LNCaP clone FGC (cell line): ENCODE measurements at regions not wholly inside any gene's neighbourhood (a gene's known extent, or its start where the extent isn't known, plus 50 kb on each side); places are given as distances from the start of the nearest gene placed in this dataset.

Source experiments
- DNase-seq: peaks from one replicate; pipeline ENCODE4 v3.0.0-alpha.2; 2011; ENCODE audit warnings: low read depth
- H3K4me3 ChIP-seq: 2 replicates; pipeline ENCODE4 v1.5.1; 2011; ENCODE audit warnings: mild to moderate bottlenecking, low read depth, low read length, control low read depth
- TF ChIP-seq, protein P1 (sequence below): IDR thresholded peaks from 2 replicates; pipeline ENCODE4 v1.5.1; 2012; ENCODE audit warnings: mild to moderate bottlenecking; ENCODE audit not compliant: control insufficient read depth, insufficient read depth; ENCODE audit errors: extremely low read depth

DNA sequence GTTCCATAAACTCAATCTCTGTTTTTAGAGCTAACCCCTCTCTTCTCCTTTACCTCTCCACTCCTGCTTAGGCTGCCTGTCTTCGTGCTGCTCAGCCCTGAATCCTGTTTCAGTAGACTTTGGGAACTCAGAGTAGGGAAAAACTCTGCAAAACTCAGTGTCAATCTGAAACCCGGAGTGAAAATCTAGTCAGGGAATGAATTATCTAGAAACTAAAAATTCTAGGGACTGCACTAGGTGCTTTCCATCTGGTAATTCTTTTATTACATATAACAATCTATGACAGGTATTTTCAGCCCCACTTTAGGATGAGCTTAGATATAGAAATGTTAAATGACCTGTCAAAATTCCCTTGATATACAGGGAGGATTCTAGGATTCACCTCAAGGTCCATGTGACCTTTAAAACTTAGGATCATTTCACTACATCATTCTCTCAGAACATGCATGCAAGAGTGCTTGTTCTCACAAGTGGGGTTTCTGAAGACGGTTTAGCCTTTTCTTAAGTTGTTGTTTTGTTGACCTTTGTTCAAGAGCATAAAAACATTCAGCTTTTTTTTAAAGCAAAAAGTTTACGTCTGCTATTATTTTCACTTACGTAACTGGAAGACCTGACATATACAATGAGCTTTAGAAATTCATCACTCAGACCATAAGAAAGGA lies 108.2 kb upstream of the MBNL1 start:
- DNase-seq, result no peak
- TF ChIP-seq, protein P1, sequence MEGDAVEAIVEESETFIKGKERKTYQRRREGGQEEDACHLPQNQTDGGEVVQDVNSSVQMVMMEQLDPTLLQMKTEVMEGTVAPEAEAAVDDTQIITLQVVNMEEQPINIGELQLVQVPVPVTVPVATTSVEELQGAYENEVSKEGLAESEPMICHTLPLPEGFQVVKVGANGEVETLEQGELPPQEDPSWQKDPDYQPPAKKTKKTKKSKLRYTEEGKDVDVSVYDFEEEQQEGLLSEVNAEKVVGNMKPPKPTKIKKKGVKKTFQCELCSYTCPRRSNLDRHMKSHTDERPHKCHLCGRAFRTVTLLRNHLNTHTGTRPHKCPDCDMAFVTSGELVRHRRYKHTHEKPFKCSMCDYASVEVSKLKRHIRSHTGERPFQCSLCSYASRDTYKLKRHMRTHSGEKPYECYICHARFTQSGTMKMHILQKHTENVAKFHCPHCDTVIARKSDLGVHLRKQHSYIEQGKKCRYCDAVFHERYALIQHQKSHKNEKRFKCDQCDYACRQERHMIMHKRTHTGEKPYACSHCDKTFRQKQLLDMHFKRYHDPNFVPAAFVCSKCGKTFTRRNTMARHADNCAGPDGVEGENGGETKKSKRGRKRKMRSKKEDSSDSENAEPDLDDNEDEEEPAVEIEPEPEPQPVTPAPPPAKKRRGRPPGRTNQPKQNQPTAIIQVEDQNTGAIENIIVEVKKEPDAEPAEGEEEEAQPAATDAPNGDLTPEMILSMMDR, result no peak
- H3K4me3 ChIP-seq, result no peak overlapping the region

DNA sequence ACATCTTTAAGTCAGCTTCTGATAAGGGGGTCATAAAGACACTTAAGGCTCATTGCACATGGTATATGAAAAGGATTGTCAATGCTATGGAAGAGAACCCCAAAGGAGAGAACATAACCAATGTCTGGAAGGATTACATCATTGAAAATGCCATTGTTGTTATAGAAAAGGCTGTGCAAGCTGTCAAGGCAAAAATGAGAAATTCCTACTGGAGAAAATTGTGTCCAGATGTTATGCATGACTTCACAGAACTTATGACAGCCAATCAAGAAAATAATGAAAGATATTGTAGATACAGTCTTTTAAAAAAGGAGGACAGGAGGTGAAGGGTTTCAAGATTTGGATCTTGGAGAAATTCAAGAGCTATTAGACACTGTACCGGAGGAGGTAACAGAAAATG lies 96.3 kb upstream of the MBNL1 start:
- DNase-seq, result no peak
- TF ChIP-seq, protein P1, result no peak
- no peak overlapping the region for H3K4me3 ChIP-seq

- no peak for DNase-seq
- TF ChIP-seq, protein P1, result no peak
- H3K4me3 ChIP-seq, result no peak overlapping the region
Observed at GRCh38 chr3:152173627-152174026, 95.1 kb upstream of the MBNL1 start.

DNA sequence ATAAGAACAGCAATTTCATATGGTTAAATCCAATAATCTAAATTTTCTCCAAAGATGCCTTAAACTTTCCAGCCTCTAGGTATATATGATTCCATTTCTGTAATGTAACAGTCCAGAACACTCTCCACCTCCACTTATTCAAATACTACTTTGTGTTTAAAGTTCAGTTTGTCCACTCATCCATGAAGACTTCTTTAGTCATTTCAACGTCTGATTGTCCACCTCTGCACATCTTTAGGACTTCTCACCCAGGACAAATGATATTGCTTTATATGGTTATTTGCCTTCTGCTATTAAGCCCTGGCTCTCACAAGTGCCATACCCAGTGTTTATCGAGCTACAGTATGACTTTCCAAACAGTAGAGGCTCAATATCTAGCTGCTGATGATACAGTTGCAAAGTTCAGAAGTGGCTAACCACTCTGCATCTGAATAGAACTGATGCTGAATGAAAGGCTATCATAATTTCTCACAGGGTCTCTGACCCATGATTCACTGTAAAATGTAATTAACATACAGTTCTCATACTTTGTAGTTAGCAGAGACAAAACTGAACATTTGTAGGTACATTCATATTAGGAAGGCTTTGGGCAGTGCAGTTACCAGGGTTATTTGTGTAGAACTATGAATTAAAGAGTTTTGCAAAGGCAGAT lies 93.7 kb upstream of the MBNL1 start:
- no peak overlapping the region for H3K4me3 ChIP-seq
- TF ChIP-seq, protein P1, result no peak
- DNase-seq, result no peak

GRCh38 chr3:152175528-152175889 lies 93.2 kb upstream of the MBNL1 start:
- DNase-seq, result no peak
- TF ChIP-seq, protein P1, result no peak
- no peak overlapping the region for H3K4me3 ChIP-seq

DNA sequence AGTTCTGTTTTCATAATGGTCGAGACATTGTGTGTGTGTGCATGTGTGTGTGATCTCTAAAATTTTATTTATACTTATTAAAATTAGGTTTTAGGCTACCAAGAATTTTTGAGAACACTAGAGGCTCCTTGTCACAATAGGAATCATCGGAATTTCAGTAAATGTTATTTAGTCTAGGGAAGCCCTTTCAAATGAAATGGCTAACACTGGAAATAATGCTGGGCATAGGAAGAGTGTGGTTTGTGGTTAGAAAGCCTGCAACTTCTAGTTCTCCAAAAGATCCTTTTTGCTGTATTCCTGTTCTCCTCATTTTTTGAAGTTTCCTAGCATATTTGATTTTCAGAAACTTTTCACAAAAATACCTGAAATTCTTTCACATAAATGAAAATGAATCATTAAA lies 92.5 kb upstream of the MBNL1 start:
- TF ChIP-seq, protein P1, result no peak
- DNase-seq, result no peak
- H3K4me3 ChIP-seq, result no peak overlapping the region

DNA sequence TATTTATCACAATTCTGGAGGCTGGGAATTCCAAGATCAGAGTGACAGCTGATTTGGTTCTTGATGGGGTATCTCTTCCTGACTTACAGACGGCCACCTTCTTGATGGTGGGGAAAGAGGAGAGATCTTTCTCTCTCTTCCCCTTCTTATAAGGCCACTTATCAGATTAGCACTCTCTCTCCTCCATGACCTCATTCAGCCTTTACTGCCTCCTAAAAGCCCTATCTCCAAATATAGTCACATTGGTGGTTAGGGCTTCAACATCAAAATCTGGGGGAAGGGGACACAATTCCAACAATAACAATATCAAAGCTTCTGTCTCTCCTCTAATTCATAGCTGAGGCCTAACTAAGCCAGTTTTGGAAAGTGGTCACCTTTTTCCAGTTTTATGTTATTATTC lies 91.7 kb upstream of the MBNL1 start:
- no peak overlapping the region for H3K4me3 ChIP-seq
- TF ChIP-seq, protein P1, result no peak
- DNase-seq, result no peak
